Fibroblast of lung (primary cell): ENCODE measurements at regions not wholly inside any gene's neighbourhood (a gene's known extent, or its start where the extent isn't known, plus 50 kb on each side); places are given as distances from the start of the nearest gene placed in this dataset.
"Not testable (repeated sequence)": the region's sequence is repeated elsewhere in the genome, so short reads cannot be mapped to it uniquely, and the experiment has no call there.

Source experiments
- EZH2 ChIP-seq: IDR thresholded peaks from 2 replicates; pipeline ENCODE4 v1.5.1; 2012; ENCODE audit warnings: low read length, control low read depth, mild to moderate bottlenecking; ENCODE audit errors: missing control alignments
- TF ChIP-seq, protein P1 (sequence below), 2 donors: IDR thresholded peaks in 1 of 2; conservative IDR thresholded peaks in 1 of 2; 1 replicate in 1 of 2; 2 replicates in 1 of 2; pipeline ENCODE4 v1.5.1; 2011 to 2012; ENCODE audit warnings: low read length in 2 of 2, control low read depth in 1 of 2, inconsistent platforms in 1 of 2, low read depth in 1 of 2, mild to moderate bottlenecking in 1 of 2

GRCh38 chr2:87672404-87672803 is 75.5 kb upstream of the PLGLB2 start:
- TF ChIP-seq, protein P1, sequence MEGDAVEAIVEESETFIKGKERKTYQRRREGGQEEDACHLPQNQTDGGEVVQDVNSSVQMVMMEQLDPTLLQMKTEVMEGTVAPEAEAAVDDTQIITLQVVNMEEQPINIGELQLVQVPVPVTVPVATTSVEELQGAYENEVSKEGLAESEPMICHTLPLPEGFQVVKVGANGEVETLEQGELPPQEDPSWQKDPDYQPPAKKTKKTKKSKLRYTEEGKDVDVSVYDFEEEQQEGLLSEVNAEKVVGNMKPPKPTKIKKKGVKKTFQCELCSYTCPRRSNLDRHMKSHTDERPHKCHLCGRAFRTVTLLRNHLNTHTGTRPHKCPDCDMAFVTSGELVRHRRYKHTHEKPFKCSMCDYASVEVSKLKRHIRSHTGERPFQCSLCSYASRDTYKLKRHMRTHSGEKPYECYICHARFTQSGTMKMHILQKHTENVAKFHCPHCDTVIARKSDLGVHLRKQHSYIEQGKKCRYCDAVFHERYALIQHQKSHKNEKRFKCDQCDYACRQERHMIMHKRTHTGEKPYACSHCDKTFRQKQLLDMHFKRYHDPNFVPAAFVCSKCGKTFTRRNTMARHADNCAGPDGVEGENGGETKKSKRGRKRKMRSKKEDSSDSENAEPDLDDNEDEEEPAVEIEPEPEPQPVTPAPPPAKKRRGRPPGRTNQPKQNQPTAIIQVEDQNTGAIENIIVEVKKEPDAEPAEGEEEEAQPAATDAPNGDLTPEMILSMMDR (conservative IDR thresholded peaks at IDR 0.05 in 1 of 2, IDR thresholded peaks at IDR 0.05 in 1 of 2; ENCODE audit: low read depth in 1 of 2, low read length in 2 of 2) = not testable (repeated sequence)
- TF ChIP-seq EZH2 = not testable (repeated sequence)
